NCI-H187 treated with DMSO at 0.1 percent for 48 hours (cell line): ENCODE measurements at regions not wholly inside any gene's neighbourhood (a gene's known extent, or its start where the extent isn't known, plus 50 kb on each side); places are given as distances from the start of the nearest gene placed in this dataset.
A peak's percentile ranks its signal among the peaks of the same experiment; 100 is the strongest.

Experiments used
- DNase-seq: peaks from one replicate; lab custom pipeline; 2025; lab: John Stamatoyannopoulos, UW

DNA sequence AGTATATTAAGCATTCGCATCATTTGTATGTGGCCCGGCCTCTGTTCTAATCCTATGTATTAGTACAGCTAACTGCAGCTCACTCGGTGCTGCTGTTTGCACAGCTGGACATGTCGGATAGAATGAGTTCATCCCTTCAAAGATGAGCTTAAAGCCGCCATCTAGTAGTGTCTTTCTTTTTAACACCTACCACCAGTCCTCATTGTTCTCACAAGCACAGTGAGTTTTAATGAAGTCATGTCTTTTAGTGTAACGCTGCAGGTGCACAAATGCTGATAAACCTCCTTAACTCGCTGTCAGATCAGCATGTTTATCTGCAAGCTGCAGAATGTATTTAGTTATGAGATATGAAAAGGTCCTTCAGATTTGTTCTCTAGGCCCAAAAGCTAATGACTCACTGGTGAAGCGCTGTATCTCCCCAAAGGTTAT, 247.5 kb downstream of the MTERF1 start:
- no peak for DNase-seq

DNA sequence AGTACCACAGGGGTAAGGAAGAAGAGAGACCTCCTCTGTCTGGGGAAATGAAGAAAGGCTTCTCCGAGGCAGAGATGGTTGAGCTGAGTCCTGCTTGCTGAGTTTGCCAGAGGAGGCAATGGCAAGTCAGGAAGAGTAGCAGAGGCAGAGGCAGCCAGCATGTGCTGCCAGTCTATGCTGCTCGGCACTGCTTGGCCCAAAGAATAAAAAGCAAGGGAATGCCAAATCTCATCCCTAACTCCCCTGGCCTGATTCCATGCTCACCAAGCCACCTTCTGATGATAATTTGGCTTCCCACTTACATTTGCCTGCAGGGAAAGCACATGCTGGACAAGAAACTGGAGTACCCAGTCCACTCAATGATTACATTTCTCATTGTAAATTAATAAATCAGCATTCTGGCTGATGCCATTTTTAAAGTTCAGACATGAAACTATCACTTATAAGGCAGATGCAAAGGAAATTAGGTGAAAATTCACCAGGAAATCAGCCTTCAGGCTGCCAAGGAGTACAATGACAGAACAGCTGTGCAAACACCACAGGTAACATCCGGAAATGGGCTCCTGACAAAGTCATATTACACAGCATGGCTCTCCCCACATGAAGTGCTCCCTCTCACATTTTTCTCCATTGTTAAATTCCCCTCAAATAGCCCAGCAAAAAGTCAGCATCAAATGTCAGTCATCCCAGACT, 245.9 kb downstream of the MTERF1 start:
- peak; percentile 89 for DNase-seq

DNA sequence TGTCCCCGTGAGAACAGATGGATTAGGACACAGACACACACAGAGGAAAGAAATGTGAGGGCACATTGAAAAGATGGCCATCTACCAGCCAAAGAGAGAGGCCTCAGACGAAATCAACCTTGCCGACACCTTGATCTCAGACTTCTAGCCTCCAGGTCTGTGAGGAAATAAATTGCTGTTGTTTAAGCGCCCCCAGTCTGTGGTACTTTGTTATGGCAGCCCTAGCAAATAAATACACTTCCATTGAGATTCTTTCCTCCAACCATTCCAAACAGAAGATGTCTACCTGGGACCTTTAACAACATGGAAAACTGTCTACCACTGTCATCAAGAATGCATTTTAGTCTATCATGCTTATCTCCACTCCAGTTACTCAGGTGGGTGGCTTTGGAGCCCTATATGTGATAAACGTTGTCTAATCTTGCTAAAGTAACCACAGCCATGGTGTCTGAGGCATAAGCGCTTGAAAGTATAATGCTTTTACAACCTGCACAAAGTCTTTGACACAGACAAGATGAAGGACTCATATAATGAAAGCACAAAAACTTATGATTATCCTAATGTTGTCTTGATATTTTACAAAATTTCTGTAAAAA, 244.3 kb downstream of the MTERF1 start:
- DNase-seq = no peak

DNA sequence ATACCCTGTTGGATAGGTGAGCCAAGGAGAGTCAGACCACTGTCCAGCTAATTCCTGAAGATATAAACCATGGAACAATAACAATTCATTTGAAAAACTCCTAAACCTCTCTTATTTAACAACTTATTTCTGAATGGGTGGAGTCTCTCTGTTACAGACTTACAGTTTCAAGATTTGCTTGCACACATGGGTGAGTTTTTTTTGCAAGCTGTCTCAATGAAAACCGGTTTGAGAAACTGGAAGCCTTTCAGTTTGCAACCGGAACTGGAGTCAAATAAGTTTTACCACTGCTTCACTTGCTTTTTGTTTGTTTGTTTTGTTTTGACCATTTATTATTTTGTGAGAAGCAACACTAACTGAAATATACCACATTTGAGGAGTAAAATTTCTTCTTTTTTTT, 243.8 kb downstream of the MTERF1 start:
- no peak for DNase-seq

DNA sequence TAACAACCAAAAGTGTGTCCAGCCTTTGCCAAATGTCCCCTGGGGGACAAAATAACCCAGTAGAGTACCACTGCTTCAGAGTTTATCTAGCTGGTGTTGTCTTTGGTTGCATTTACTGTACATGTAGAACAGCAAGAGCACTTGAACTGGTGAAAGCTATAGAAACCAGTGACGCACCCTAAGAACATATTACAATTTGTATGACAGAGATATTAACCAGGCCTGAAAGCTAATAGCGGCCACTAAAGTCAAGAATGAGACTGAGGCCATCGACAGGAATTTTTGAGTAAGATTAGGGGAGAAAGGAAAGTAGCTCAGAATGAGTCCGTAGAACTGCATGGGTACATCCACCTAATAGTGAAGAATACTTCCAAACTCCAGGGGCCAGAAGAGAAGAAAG, 236.2 kb downstream of the MTERF1 start:
- DNase-seq = no peak

DNA sequence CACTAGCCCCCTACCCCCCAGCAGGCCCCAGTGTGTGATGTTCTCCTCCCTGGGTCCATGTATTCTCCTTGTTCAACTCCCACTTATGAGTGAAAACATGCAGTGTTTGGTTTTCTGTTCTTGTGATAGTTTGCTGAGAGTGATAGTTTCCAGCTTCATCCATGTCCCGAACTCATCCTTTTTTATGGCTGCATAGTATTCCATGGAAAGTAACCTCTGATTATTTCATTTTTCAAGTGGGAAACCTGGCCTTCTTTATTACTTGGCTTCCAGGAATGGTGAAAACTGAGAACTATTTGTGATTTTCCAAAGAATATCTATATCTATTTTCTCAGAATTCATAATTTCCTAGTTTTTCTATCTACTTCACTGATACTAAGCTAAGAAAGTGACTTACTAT, 235.0 kb downstream of the MTERF1 start:
- DNase-seq = no peak

DNA sequence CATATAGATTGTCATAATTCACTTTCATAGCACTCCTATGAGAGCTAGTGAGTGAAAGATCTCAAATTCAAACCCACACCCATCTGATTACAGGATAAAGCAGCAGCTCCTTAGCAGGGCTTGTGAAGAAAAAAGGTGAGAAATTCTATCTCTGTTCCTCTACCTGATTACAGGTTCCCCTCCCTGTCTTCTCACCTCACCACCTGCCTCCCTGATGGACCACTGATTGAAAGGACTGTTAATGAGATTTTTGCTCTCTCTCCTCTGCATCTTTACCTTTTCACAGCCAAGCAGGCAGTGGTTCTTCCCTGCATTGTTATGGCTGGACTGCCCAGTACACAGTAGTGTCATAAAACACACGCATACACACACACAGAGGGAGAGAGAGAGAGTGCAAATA, 228.5 kb downstream of the MTERF1 start:
- no peak for DNase-seq

DNA sequence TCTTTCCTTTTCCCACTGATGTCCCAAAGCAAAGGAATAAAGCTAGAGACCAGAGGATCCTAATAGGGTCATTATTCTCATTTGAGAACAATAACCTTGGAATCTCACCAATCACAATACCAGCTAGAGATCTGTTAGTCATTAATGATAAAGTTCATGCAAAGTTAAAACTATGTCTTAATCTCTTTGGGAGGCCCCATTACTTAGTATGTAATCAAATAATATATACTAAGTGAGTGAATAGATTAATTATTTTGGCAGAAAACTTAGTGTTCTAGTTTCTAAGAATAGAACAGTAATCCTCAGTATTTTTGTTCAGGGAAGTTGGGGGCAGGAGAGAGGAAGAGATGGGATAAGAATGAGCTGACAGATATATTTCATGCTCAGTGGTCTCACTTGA, 227.2 kb downstream of the MTERF1 start:
- no peak for DNase-seq

DNA sequence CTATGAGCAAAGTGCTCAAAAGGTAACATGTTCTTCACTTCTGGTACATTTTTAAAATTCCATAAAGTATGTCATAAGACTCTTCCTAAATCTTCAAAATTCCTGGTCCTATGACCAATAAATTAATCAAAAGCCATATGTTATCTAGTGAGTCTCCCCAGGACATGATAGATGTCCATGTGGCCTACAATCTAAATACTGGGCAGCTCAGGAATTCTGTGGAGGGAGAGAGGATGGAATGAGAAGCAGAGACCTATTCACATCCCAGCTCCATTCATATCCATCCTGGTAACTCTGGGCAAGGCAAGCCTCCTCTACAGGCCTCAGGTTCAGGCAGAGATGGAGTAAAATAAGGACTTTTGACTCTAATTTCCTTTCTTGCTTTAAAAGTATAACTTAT, 224.8 kb downstream of the MTERF1 start:
- DNase-seq = no peak

DNA sequence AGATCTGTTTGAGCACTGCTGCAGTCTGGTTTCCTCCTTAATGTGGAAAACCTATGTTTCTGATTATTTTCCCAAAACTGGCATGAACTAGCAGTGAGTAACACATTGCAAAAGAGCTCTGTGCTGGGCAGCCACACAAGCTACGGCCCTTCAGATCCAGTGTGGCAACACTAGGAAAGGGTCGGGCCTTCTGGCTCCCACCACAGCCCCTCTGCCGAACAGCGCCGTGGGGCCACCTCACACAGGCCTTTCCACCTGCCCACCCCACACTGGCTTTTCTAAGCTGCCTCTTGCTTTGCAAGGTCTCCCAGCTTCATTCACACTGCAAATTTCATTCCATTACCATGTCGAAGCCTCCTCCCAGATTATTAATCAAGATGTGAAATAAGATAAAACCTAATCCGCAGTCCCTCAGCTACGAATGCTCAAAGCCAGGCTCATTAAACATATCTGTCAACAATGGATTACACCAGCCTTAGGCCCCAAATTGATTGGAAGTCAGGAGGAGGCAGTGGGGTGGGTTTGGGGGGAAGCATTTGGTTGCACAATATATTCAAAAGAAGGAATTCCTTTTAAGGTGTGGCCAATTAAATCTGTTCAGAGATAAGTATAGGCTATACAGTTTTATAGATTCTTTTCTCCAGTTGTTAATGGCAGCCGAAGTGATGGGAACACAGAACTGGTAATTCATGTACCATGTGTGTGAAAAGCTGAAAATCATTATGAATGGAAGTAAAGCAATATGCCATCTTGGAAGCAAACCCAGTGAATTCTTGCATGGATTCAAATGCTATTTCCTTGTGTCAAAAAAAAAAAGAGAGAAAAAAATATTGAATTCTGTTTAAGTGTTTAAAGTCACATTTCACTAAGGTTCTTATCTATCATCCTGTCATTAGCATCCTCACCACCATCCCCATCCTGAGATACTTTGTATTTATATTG, 223.7 kb downstream of the MTERF1 start:
- no peak for DNase-seq

DNA sequence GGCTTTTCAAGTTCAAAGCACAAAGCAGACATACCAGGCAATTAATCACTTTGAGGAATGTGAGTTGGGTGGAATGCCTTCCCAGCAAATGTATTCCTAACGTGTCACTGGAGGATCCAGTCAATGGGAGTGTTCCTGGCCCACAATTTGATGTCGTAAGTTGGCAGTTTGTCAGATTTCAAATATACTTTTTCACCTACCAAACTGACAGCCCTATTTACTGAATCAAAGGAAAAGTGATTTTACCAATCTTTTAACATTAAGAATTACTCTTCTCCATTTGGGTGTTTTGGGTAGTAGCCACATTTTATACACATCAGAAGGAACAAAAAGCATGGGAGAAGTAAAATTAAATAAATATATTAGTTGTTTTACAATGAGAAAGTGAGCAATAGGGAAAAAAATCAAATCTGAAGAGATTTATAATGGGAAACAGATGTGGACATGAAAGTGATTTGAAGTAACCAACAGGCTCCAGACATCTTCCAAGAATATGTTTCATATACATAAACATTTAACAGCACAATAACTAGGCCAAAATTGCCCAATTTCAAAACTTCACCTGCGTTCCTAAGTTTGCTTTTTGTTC, 222.9 kb downstream of the MTERF1 start:
- no peak for DNase-seq

DNA sequence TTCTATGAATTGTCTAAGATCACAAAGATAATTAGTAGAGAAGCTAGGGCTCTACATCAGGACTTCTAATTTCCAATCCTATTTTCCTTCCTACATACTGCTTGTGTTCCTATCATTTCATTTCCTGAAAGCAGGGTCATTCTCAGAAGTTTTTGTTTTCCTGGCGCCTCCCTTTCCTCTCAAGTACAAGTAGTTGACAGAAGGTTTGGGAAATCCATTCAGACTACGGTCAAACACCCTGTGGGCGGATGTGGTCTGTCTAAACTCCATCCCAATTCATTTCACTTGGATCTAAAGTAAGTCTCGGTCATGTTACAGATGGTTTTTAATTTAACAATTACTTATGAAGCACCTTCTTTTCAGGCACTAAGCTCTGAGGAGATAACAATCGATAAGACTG, 221.4 kb downstream of the MTERF1 start:
- no peak for DNase-seq

DNA sequence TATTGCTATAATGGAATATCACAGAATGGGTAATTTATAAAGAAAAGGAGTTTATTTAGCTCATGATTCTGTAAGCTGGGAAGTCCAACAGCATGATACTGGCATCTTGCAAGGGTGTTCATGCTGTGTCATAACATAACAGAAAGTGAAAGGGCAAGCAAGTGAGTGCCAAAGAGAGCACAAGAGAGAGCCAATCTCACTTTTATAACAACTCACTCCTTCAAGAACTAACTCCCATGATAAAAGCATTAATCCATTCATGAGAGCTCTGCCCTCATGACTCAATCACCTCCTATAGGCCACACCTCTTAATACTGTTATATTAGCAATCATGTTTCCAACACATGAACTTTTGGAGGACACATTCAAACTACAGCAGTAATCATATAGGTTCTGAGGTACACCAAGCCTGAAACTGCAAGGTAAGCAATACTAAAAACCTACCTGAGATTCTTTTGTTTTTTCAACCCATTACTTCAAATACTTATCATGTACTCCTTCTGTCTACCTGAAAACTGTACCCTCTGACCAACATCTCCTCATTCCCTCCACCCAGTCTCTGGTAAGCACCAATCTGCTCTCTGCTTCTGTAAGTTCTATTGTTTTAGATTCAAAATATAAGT, 219.7 kb downstream of the MTERF1 start:
- no peak for DNase-seq

DNA sequence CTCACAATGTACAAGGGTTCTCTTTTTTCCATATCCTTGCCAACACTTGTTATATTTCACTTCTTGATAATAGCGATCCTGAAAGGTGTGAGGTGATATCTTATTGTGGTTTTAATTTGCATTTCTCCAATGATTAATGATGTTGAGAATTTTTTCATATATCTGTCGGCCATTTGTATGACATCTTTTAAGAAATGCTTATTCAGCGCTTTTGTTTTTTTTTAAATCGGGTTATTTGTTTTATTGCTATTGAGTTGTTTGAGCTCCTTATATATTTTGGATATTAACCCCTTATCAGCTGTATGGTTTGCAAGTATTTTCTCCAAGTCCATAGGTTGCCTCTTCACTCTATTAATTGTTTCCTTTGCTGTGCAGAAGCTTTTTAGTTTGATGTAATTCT, 218.8 kb downstream of the MTERF1 start:
- DNase-seq = no peak

DNA sequence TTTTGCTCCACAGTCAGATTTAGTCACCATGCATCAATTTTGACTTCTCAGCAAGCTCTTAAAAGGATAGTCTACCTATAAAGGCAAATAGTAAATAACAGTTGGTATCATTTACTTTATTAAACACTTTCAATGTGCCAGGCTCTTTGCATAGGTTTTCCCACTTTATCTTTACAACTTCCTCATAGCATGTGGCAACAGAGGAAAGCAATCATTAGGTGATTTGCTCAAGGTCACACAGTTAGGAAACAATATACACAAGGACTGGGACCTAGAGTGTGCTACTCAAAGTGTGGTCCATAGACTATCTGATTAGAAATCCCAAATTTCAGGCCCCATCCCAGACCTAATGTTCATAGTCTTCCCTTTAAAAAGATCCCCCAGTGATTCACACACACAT, 212.3 kb downstream of the MTERF1 start:
- no peak for DNase-seq

DNA sequence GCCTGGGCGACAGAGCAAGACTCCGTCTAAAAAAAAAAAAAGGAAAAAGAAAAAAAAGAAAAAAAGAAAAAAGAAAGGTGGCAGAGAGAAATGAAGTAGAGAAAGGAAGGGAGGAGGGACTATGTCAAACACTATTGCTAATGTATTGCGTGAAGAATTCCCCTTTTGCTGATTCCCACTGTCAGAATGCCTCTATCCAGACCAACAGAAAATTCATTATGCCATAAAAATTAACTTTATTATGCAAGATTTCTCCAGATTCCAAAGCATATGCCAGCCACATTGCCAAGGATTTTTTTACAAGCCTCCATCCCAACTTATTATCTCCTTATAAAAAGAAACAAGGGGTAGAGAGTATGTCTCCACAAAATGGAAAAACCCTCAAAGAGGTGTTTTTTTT, 209.3 kb downstream of the MTERF1 start:
- no peak for DNase-seq

DNA sequence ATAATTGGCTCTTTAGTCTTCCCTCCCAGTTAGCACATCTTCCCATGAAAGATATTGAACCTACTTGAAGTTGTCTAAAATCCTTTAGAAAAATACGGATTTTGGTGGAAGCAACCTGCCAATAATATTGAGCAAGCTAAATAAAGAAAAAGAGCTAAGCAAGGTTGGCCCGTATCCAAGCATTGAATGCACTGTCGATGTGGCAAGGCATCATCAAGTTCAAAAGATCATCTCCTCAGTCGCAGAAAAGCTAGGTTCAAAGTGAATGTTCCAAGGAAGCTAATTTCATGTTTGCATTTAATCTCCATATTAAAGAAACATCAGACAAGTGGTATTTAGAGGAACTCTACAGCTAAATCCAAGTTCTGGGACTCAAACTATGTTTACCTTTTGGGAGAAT, 206.0 kb downstream of the MTERF1 start:
- no peak for DNase-seq

DNA sequence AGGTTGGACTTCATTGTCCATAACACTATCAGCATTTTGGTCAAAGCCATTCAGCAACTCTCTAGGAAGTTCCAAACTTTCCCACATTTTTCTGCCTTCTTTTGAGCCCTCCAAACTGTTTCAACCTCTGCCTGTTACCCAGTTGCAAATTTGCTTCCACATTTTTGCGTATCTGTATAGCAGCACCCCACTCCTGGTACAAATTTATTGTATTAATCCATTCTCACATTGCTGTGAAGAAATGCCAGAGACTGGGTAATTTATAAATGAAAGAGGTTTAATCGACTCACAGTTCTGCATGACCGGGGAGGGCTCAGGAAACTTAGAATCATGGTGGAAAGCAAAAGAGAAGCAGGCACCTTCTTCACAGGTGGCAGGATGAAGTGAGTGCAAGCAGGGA, 198.8 kb downstream of the MTERF1 start:
- no peak for DNase-seq

DNA sequence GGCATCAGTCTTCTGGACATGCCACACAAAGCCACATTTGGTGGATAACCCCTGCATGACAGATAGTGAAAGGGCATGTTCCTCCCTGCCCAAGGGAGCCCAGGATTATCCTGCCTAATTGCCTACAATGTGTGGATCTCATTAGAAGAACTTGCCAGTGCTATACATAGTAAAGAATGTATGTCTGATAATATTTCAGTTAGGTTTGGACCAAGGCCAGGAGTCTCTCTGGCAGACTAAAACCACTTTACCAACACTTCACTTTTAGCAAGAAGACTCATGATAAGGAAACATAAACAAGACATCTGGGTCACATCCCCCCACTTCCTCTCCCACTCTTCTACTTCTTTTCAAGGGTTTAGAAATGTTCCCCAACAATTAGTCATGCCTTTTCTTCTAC, 196.7 kb downstream of the MTERF1 start:
- DNase-seq = peak; percentile 15

DNA sequence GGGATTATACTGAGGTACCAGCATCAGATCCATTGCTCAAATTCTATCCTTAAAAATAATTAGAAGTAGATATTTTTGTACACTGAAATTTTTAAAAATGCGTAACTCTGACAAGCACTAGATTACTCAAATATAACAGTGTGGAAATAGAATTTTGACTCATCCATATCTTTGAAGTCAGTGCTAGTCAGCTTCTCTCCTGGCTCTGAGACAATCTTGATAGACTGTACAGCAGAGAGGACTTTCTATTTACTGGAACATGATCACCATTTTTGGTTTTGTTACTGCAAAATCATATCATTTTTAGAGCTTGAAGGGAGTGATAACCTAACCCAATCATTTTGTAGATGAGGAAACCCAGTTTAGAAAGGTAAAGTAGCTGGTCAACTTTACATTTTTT, 195.0 kb downstream of the MTERF1 start:
- no peak for DNase-seq

DNA sequence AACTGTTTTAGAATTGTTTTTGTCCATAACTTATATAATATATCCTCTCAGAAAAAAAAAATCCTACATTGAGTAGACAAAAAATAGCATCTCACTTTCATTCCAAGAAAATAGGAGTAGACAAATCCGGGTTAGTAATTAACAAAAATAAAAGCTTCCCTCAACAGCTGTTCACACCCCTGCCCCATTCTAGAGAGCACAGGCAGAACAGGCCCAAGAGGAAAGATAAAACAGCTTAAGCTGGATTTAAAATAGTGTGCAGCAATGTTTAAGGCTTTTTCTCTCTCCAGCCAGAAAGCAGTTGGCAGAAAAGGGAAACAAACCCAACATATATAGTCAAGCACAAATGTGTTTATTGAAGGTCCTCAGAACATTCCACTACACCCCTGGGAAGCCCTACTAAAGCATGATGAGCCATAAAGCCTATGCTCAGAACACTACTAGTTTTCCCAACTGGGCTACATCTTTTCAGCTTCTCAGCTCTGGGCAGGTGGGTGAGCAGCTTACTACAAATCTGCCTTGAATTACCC, 189.9 kb downstream of the MTERF1 start:
- no peak for DNase-seq

DNA sequence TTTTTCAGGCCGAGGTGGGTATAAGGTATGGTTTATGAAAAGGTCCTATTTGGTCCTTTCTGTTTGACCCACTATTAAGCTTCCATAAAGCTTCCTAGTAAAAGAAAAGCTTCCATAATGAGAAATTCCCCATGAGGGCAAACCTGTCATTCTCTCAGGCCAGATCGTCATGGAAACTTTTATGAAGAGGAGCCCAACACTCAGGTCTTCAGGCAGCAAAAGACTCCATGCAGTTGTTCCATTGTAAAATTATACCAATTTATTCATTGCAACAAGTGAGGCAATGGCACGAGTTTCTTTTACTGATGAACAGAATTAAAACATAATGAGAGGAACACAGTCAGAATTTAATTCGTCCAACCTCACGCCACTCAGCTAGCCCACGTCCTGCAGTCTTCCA, 188.6 kb downstream of the MTERF1 start:
- no peak for DNase-seq
